ELF-1 (cell line): ENCODE measurements at regions not wholly inside any gene's neighbourhood (a gene's known extent, or its start where the extent isn't known, plus 50 kb on each side); places are given as distances from the start of the nearest gene placed in this dataset.

Experiments
- DNase-seq: peaks from one replicate; pipeline ENCODE4 v3.0.0-alpha.2; 2016; ENCODE audit warnings: low read depth, low spot score

- no peak for DNase-seq
These were observed 650.7 kb upstream of the GALNTL6 start for GRCh38 chr4:171162478-171162877.

GRCh38 chr4:171157462-171158082 is 655.6 kb upstream of the GALNTL6 start:
- peak; percentile 9 for DNase-seq

- no peak for DNase-seq
These were observed 670.6 kb upstream of the GALNTL6 start for GRCh38 chr4:171142639-171143038.

GRCh38 chr4:171142045-171142444 is 671.2 kb upstream of the GALNTL6 start:
- no peak for DNase-seq

GRCh38 chr4:171130256-171130801 is 682.9 kb upstream of the GALNTL6 start:
- DNase-seq, result no peak

GRCh38 chr4:171118091-171118490 is 695.1 kb upstream of the GALNTL6 start:
- no peak for DNase-seq

- no peak for DNase-seq
These were observed 695.7 kb upstream of the GALNTL6 start for GRCh38 chr4:171117457-171117856.

- no peak for DNase-seq
These were observed 711.4 kb upstream of the GALNTL6 start for GRCh38 chr4:171101845-171102244.

GRCh38 chr4:171087089-171087488 is 726.1 kb upstream of the GALNTL6 start:
- no peak for DNase-seq

GRCh38 chr4:171067422-171067821 is 745.8 kb upstream of the GALNTL6 start:
- DNase-seq, result no peak

- no peak for DNase-seq
These were observed 763.8 kb upstream of the GALNTL6 start for GRCh38 chr4:171049380-171049779.

- DNase-seq, result no peak
These were observed 770.1 kb upstream of the GALNTL6 start for GRCh38 chr4:171042989-171043524.

GRCh38 chr4:171035909-171036308 is 777.3 kb upstream of the GALNTL6 start:
- no peak for DNase-seq

- DNase-seq, result no peak
These were observed 781.9 kb upstream of the GALNTL6 start for GRCh38 chr4:171031338-171031737.

- DNase-seq, result no peak
These were observed 787.4 kb upstream of the GALNTL6 start for GRCh38 chr4:171025776-171026175.

- no peak for DNase-seq
These were observed 787.9 kb upstream of the GALNTL6 start for GRCh38 chr4:171025343-171025742.

GRCh38 chr4:171024720-171025303 is 788.4 kb upstream of the GALNTL6 start:
- no peak for DNase-seq

- DNase-seq, result peak; percentile 2
These were observed 790.4 kb upstream of the GALNTL6 start for GRCh38 chr4:171022824-171023230.

GRCh38 chr4:171017593-171017992 is 795.6 kb upstream of the GALNTL6 start:
- DNase-seq, result no peak

GRCh38 chr4:171016145-171016544 is 797.1 kb upstream of the GALNTL6 start:
- DNase-seq, result no peak

GRCh38 chr4:171015441-171015840 is 797.8 kb upstream of the GALNTL6 start:
- DNase-seq, result no peak

- no peak for DNase-seq
These were observed 805.4 kb upstream of the GALNTL6 start for GRCh38 chr4:171007618-171008390.
